Epithelial cell of esophagus (primary cell): ENCODE measurements at regions not wholly inside any gene's neighbourhood (a gene's known extent, or its start where the extent isn't known, plus 50 kb on each side); places are given as distances from the start of the nearest gene placed in this dataset.
"Not testable (repeated sequence)": the region's sequence is repeated elsewhere in the genome, so short reads cannot be mapped to it uniquely, and the experiment has no call there.

ENCODE experiments used
- DNase-seq: peaks from one replicate; pipeline ENCODE4 v3.0.0; 2010; ENCODE audit warnings: low read depth
- H3K4me3 ChIP-seq: 2 replicates; pipeline ENCODE4 v1.5.1; 2011; ENCODE audit warnings: mild to moderate bottlenecking, low read length, control low read depth
- CTCF ChIP-seq: IDR thresholded peaks from 2 replicates; pipeline ENCODE4 v1.5.1; 2011; ENCODE audit warnings: low read depth, mild to moderate bottlenecking, low read length, control low read depth, inconsistent platforms; ENCODE audit not compliant: insufficient read depth; ENCODE audit errors: missing control alignments

- no peak overlapping the region for H3K4me3 ChIP-seq
- DNase-seq, result no peak
- no peak for TF ChIP-seq CTCF
Observed at GRCh38 chr5:63101870-63102269, 523.3 kb downstream of the LRRC70 start.

- TF ChIP-seq CTCF, result no peak
- DNase-seq, result no peak
- no peak overlapping the region for H3K4me3 ChIP-seq
Observed at GRCh38 chr5:63097286-63097685, 518.7 kb downstream of the LRRC70 start.

- no peak for TF ChIP-seq CTCF
- no peak overlapping the region for H3K4me3 ChIP-seq
- DNase-seq, result no peak
Observed at GRCh38 chr5:63094730-63095129, 516.1 kb downstream of the LRRC70 start.

GRCh38 chr5:63089147-63089546, 510.5 kb downstream of the LRRC70 start:
- H3K4me3 ChIP-seq, result no peak overlapping the region
- DNase-seq, result no peak
- TF ChIP-seq CTCF, result no peak

- no peak for TF ChIP-seq CTCF
- H3K4me3 ChIP-seq, result no peak overlapping the region
- no peak for DNase-seq
Observed at GRCh38 chr5:63085561-63085960, 506.9 kb downstream of the LRRC70 start.

- DNase-seq, H3K4me3 ChIP-seq: not testable (repeated sequence)
Observed at GRCh38 chr5:63083689-63084088, 505.1 kb downstream of the LRRC70 start.

- DNase-seq, result no peak
Observed at GRCh38 chr5:63081402-63081801, 502.8 kb downstream of the LRRC70 start.

More at GRCh38 chr5:63081402-63081801, 502.8 kb downstream of the LRRC70 start:
- no peak for TF ChIP-seq CTCF
- H3K4me3 ChIP-seq, result no peak overlapping the region
